GM18867 (cell line): ENCODE measurements at regions not wholly inside any gene's neighbourhood (a gene's known extent, or its start where the extent isn't known, plus 50 kb on each side); places are given as distances from the start of the nearest gene placed in this dataset.

Experiments
- ATAC-seq: cut with Tn5 transposase; IDR thresholded peaks from one replicate; pipeline ENCODE4 v1.9.1; 2021; ENCODE audit warnings: mild to moderate bottlenecking, moderate library complexity; ENCODE audit not compliant: unreplicated experiment

GRCh38 chr1:59156526-59157199, 140.2 kb upstream of the FGGY start:
- no peak for ATAC-seq

GRCh38 chr1:59158321-59158720, 138.6 kb upstream of the FGGY start:
- ATAC-seq, result no peak

- ATAC-seq, result no peak
Observed at GRCh38 chr1:59159557-59160203, 137.2 kb upstream of the FGGY start.

GRCh38 chr1:59161136-59161535, 135.8 kb upstream of the FGGY start:
- no peak for ATAC-seq

GRCh38 chr1:59162665-59163064, 134.2 kb upstream of the FGGY start:
- no peak for ATAC-seq

GRCh38 chr1:59163268-59164092, 133.4 kb upstream of the FGGY start:
- no peak for ATAC-seq

GRCh38 chr1:59164371-59164770, 132.5 kb upstream of the FGGY start:
- ATAC-seq, result no peak

- ATAC-seq, result no peak
Observed at GRCh38 chr1:59165353-59165752, 131.5 kb upstream of the FGGY start.

GRCh38 chr1:59169703-59170102, 127.2 kb upstream of the FGGY start:
- ATAC-seq, result no peak

- ATAC-seq, result no peak
Observed at GRCh38 chr1:59170659-59171058, 126.2 kb upstream of the FGGY start.

- no peak for ATAC-seq
Observed at GRCh38 chr1:59171788-59172187, 125.1 kb upstream of the FGGY start.

- ATAC-seq, result no peak
Observed at GRCh38 chr1:59172693-59173092, 124.2 kb upstream of the FGGY start.

- ATAC-seq, result no peak
Observed at GRCh38 chr1:59173721-59174120, 123.2 kb upstream of the FGGY start.

GRCh38 chr1:59176471-59176870, 120.4 kb upstream of the FGGY start:
- no peak for ATAC-seq

GRCh38 chr1:59177756-59178155, 119.1 kb upstream of the FGGY start:
- ATAC-seq, result no peak

- no peak for ATAC-seq
Observed at GRCh38 chr1:59178339-59179187, 118.3 kb upstream of the FGGY start.

- ATAC-seq, result no peak
Observed at GRCh38 chr1:59179673-59180072, 117.2 kb upstream of the FGGY start.

- no peak for ATAC-seq
Observed at GRCh38 chr1:59180735-59181134, 116.2 kb upstream of the FGGY start.

- no peak for ATAC-seq
Observed at GRCh38 chr1:59183749-59184317, 113.1 kb upstream of the FGGY start.

GRCh38 chr1:59184365-59184905, 112.5 kb upstream of the FGGY start:
- ATAC-seq, result no peak
